ENCODE measurements at regions not wholly inside any gene's neighbourhood (a gene's known extent, or its start where the extent isn't known, plus 50 kb on each side); places are given as distances from the start of the nearest gene placed in this dataset.

GRCh38 chr3:41076399-41076798 is 122.9 kb upstream of the CTNNB1 start:
- TF ChIP-seq, protein P1, sequence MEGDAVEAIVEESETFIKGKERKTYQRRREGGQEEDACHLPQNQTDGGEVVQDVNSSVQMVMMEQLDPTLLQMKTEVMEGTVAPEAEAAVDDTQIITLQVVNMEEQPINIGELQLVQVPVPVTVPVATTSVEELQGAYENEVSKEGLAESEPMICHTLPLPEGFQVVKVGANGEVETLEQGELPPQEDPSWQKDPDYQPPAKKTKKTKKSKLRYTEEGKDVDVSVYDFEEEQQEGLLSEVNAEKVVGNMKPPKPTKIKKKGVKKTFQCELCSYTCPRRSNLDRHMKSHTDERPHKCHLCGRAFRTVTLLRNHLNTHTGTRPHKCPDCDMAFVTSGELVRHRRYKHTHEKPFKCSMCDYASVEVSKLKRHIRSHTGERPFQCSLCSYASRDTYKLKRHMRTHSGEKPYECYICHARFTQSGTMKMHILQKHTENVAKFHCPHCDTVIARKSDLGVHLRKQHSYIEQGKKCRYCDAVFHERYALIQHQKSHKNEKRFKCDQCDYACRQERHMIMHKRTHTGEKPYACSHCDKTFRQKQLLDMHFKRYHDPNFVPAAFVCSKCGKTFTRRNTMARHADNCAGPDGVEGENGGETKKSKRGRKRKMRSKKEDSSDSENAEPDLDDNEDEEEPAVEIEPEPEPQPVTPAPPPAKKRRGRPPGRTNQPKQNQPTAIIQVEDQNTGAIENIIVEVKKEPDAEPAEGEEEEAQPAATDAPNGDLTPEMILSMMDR (IDR thresholded peaks at IDR 0.05), result no peak
- no peak for TF ChIP-seq POLR2A (IDR thresholded peaks at IDR 0.05)
